ENCODE measurements at regions not wholly inside any gene's neighbourhood (a gene's known extent, or its start where the extent isn't known, plus 50 kb on each side); places are given as distances from the start of the nearest gene placed in this dataset.

GRCh38 chr6:120648713-120649112 is 685.6 kb downstream of the TBC1D32 start:
- no peak for TF ChIP-seq CTCF (IDR thresholded peaks at IDR 0.05; ENCODE audit: insufficient read depth, low read depth, low read length)
- Histone ChIP-seq H3K27me3 (ENCODE audit: control insufficient read depth, insufficient read depth, low read length) (no peaks in the 10 kb centered on the region), H3K36me3 (ENCODE audit: control insufficient read depth, insufficient read depth, low read length) (no peaks in the 10 kb centered on the region), H3K4me3 (ENCODE audit: low read depth, low read length) (no peak overlapping the region)
- POLR2A ChIA-PET, result no interaction called here
- CTCF ChIA-PET, result no interaction called here
- no peak for DNase-seq (ENCODE audit: low read depth)

- ChIA-PET CTCF (interaction anchor here (0.6 to 0.8 kb wide), 3 partner anchors 15 to 1842 kb away, joined by 3 to 4 read pairs (median 3); no protein-coding TSS in a partner anchor), POLR2A (no interaction called here)
- no peaks in the 10 kb centered on the region for H3K36me3 ChIP-seq (ENCODE audit: control insufficient read depth, insufficient read depth, low read length)
- no peak for DNase-seq (ENCODE audit: low read depth)
- H3K27me3 ChIP-seq (ENCODE audit: control insufficient read depth, insufficient read depth, low read length), result no peaks in the 10 kb centered on the region
- TF ChIP-seq CTCF (IDR thresholded peaks at IDR 0.05; ENCODE audit: insufficient read depth, low read depth, low read length), result no peak
- H3K4me3 ChIP-seq (ENCODE audit: low read depth, low read length), result no peak overlapping the region
These were observed 688.2 kb downstream of the TBC1D32 start for GRCh38 chr6:120646101-120646500.

- ChIA-PET CTCF (no interaction called here), POLR2A (no interaction called here)
- no peak for DNase-seq (ENCODE audit: low read depth)
- no peaks in the 10 kb centered on the region for H3K27me3 ChIP-seq (ENCODE audit: control insufficient read depth, insufficient read depth, low read length)
- H3K4me3 ChIP-seq (ENCODE audit: low read depth, low read length), result no peak overlapping the region
- TF ChIP-seq CTCF (IDR thresholded peaks at IDR 0.05; ENCODE audit: insufficient read depth, low read depth, low read length), result no peak
- no peaks in the 10 kb centered on the region for H3K36me3 ChIP-seq (ENCODE audit: control insufficient read depth, insufficient read depth, low read length)
These were observed 701.3 kb downstream of the TBC1D32 start for GRCh38 chr6:120632975-120633374.

GRCh38 chr6:120627612-120628011 is 706.7 kb downstream of the TBC1D32 start:
- ChIA-PET POLR2A (no interaction called here), CTCF (no interaction called here)
- Histone ChIP-seq H3K36me3 (ENCODE audit: control insufficient read depth, insufficient read depth, low read length) (no peaks in the 10 kb centered on the region), H3K4me3 (ENCODE audit: low read depth, low read length) (no peak overlapping the region), H3K27me3 (ENCODE audit: control insufficient read depth, insufficient read depth, low read length) (no peaks in the 10 kb centered on the region)
- DNase-seq (ENCODE audit: low read depth), result no peak
- TF ChIP-seq CTCF (IDR thresholded peaks at IDR 0.05; ENCODE audit: insufficient read depth, low read depth, low read length), result no peak

GRCh38 chr6:120622127-120622631 is 712.1 kb downstream of the TBC1D32 start:
- TF ChIP-seq CTCF (IDR thresholded peaks at IDR 0.05; ENCODE audit: insufficient read depth, low read depth, low read length), result no peak

More at GRCh38 chr6:120622127-120622631, 712.1 kb downstream of the TBC1D32 start:
- H3K27me3 ChIP-seq (ENCODE audit: control insufficient read depth, insufficient read depth, low read length), result no peaks in the 10 kb centered on the region
- no peak overlapping the region for H3K4me3 ChIP-seq (ENCODE audit: low read depth, low read length)
- POLR2A ChIA-PET, result no interaction called here
- no peaks in the 10 kb centered on the region for H3K36me3 ChIP-seq (ENCODE audit: control insufficient read depth, insufficient read depth, low read length)
- no peak for DNase-seq (ENCODE audit: low read depth)
- CTCF ChIA-PET, result no interaction called here
